ENCODE measurements at regions not wholly inside any gene's neighbourhood (a gene's known extent, or its start where the extent isn't known, plus 50 kb on each side); places are given as distances from the start of the nearest gene placed in this dataset.

DNA sequence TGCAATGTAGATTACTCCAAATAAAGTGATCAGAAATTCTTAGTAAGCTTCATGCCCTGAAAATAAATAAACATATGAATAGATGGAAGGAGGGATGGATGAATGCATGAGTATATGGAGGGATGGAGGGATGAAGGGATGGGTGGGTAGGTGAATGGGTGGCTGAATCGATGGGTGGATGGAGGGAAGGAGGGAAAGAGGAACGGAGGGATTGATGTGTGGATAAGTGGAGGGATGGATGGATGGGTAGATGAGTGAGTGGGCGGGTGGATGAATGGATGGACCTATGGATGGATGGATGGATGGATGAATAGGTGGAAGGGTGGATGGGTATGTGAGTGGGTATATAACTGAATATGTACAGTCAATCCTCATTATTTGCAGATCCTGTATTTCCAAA, 276.7 kb upstream of the ACVR2A start:
- no peaks in the 10 kb centered on the region for H3K4me1 ChIP-seq (ENCODE audit: control insufficient read depth in 2 of 2, insufficient read depth in 2 of 2, low read length in 2 of 2)
- H3K27ac ChIP-seq (ENCODE audit: low read length in 2 of 2) = no peak overlapping the region
- ATAC-seq (ENCODE audit: low read depth) (no peak), DNase-seq (no peak)
- Mint-ChIP-seq H3K4me3 (no peak overlapping the region), H3K27ac (no peak overlapping the region), H3K9me3 (ENCODE audit: insufficient read depth) (peaks cover 2% of the 10 kb centered on the region), H3K27me3 (no peaks in the 10 kb centered on the region), H3K4me1 (no peaks in the 10 kb centered on the region)
- H3K4me2 ChIP-seq (replicated peaks; ENCODE audit: low read depth, low read length, poor library complexity, severe bottlenecking) = no peak overlapping the region
- no peak overlapping the region for H2AFZ ChIP-seq (ENCODE audit: insufficient read depth, low read depth, low read length, poor library complexity, severe bottlenecking)
- 40% methylated on average over 1 of the region's 3 CpGs for WGBS (ENCODE audit: insufficient coverage)
- ChIA-PET POLR2A (no interaction called here), CTCF (no interaction called here)
- H3K9ac ChIP-seq (ENCODE audit: low read length) = no peak overlapping the region
- TF ChIP-seq EZH2 (IDR thresholded peaks at IDR 0.05; ENCODE audit: borderline replicate concordance, insufficient read depth, low read depth, low read length, poor library complexity, severe bottlenecking) = no peak
- TF ChIP-seq, protein P1, sequence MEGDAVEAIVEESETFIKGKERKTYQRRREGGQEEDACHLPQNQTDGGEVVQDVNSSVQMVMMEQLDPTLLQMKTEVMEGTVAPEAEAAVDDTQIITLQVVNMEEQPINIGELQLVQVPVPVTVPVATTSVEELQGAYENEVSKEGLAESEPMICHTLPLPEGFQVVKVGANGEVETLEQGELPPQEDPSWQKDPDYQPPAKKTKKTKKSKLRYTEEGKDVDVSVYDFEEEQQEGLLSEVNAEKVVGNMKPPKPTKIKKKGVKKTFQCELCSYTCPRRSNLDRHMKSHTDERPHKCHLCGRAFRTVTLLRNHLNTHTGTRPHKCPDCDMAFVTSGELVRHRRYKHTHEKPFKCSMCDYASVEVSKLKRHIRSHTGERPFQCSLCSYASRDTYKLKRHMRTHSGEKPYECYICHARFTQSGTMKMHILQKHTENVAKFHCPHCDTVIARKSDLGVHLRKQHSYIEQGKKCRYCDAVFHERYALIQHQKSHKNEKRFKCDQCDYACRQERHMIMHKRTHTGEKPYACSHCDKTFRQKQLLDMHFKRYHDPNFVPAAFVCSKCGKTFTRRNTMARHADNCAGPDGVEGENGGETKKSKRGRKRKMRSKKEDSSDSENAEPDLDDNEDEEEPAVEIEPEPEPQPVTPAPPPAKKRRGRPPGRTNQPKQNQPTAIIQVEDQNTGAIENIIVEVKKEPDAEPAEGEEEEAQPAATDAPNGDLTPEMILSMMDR (IDR thresholded peaks at IDR 0.05) = no peak
- H3K9me3 ChIP-seq (ENCODE audit: control extremely low read depth in 1 of 3, control insufficient read depth in 2 of 3, insufficient read depth in 1 of 3, low read length in 2 of 3) = peaks cover 0 to 2% (median 0%) of the 10 kb centered on the region in 3 donors
- no peaks in the 10 kb centered on the region for H3K79me2 ChIP-seq (ENCODE audit: control insufficient read depth, insufficient read depth, low read length)
- no peak overlapping the region for H3K4me3 ChIP-seq (ENCODE audit: control extremely low read depth in 1 of 5, extremely low read depth in 1 of 5, insufficient read depth in 1 of 5, low read depth in 2 of 5, low read length in 4 of 5)
- H3K27me3 ChIP-seq (replicated peaks in 1 of 4; ENCODE audit: control extremely low read depth in 1 of 4, control insufficient read depth in 3 of 4, insufficient read depth in 4 of 4, low read length in 3 of 4) = no peaks in the 10 kb centered on the region
- no peaks in the 10 kb centered on the region for H3K36me3 ChIP-seq (replicated peaks in 1 of 2; ENCODE audit: control extremely low read depth in 1 of 2, control insufficient read depth in 1 of 2, extremely low read depth in 1 of 2, insufficient read depth in 2 of 2, low read length in 1 of 2)
- H4K20me1 ChIP-seq (ENCODE audit: control insufficient read depth, insufficient read depth, low read length, poor library complexity, severe bottlenecking) = no peaks in the 10 kb centered on the region
- intact Hi-C loops (cut with micrococcal nuclease) = no loop called here

DNA sequence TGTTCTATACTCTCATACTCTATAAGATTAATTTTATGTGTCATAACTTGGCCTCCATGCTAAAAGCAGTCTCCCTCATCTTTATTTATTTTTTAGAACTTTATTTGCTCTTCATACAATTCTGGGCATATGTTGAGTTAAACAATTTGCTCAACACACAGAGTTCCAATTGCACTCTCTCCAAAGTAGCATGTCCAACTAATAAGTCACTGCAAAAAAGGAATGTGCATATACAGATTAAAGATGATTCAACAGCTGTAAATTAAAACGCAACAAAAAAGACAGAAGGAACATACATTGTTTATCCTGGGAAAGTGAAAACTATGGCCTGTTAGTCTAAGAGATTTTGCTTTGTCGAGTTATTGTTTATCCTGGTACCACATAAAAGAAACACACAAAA, 277.7 kb upstream of the ACVR2A start:
- H2AFZ ChIP-seq (ENCODE audit: insufficient read depth, low read depth, low read length, poor library complexity, severe bottlenecking) = no peak overlapping the region
- no peak overlapping the region for H3K4me3 ChIP-seq (ENCODE audit: control extremely low read depth in 1 of 5, extremely low read depth in 1 of 5, insufficient read depth in 1 of 5, low read depth in 2 of 5, low read length in 4 of 5)
- H3K27me3 ChIP-seq (replicated peaks in 1 of 4; ENCODE audit: control extremely low read depth in 1 of 4, control insufficient read depth in 3 of 4, insufficient read depth in 4 of 4, low read length in 3 of 4) = no peaks in the 10 kb centered on the region
- ChIA-PET POLR2A (no interaction called here), CTCF (no interaction called here)
- H3K4me1 ChIP-seq (ENCODE audit: control insufficient read depth in 2 of 2, insufficient read depth in 2 of 2, low read length in 2 of 2) = no peaks in the 10 kb centered on the region
- no peaks in the 10 kb centered on the region for H3K79me2 ChIP-seq (ENCODE audit: control insufficient read depth, insufficient read depth, low read length)
- H3K4me2 ChIP-seq (replicated peaks; ENCODE audit: low read depth, low read length, poor library complexity, severe bottlenecking) = no peak overlapping the region
- no peak overlapping the region for H3K9ac ChIP-seq (ENCODE audit: low read length)
- ATAC-seq (ENCODE audit: low read depth) (no peak), DNase-seq (no peak)
- Mint-ChIP-seq H3K9me3 (ENCODE audit: insufficient read depth) (peaks cover 2% of the 10 kb centered on the region), H3K27ac (no peak overlapping the region), H3K4me1 (no peaks in the 10 kb centered on the region), H3K4me3 (no peak overlapping the region), H3K27me3 (no peaks in the 10 kb centered on the region)
- TF ChIP-seq, protein P1 (IDR thresholded peaks at IDR 0.05) = no peak
- TF ChIP-seq EZH2 (IDR thresholded peaks at IDR 0.05; ENCODE audit: borderline replicate concordance, insufficient read depth, low read depth, low read length, poor library complexity, severe bottlenecking) = no peak
- peaks cover 0 to 2% (median 0%) of the 10 kb centered on the region in 3 donors for H3K9me3 ChIP-seq (ENCODE audit: control extremely low read depth in 1 of 3, control insufficient read depth in 2 of 3, insufficient read depth in 1 of 3, low read length in 2 of 3)
- no peaks in the 10 kb centered on the region for H4K20me1 ChIP-seq (ENCODE audit: control insufficient read depth, insufficient read depth, low read length, poor library complexity, severe bottlenecking)
- H3K36me3 ChIP-seq (replicated peaks in 1 of 2; ENCODE audit: control extremely low read depth in 1 of 2, control insufficient read depth in 1 of 2, extremely low read depth in 1 of 2, insufficient read depth in 2 of 2, low read length in 1 of 2) = no peaks in the 10 kb centered on the region
- no peak overlapping the region for H3K27ac ChIP-seq (ENCODE audit: low read length in 2 of 2)
- WGBS (ENCODE audit: insufficient coverage) = no CpG with 5 or more reads among the region's 2 CpGs
- intact Hi-C loops (cut with micrococcal nuclease) = no loop called here
